HG03442 (cell line): ENCODE measurements at regions not wholly inside any gene's neighbourhood (a gene's known extent, or its start where the extent isn't known, plus 50 kb on each side); places are given as distances from the start of the nearest gene placed in this dataset.
"Not testable (repeated sequence)": the region's sequence is repeated elsewhere in the genome, so short reads cannot be mapped to it uniquely, and the experiment has no call there.

ENCODE experiments used
- ATAC-seq: cut with Tn5 transposase; IDR thresholded peaks from one replicate; pipeline ENCODE4 v1.9.1; 2021; ENCODE audit warnings: mild to moderate bottlenecking, moderate library complexity; ENCODE audit not compliant: unreplicated experiment

GRCh38 chr13:103952183-103952582 is 886.0 kb upstream of the SLC10A2 start:
- no peak for ATAC-seq

GRCh38 chr13:103948426-103948825 is 882.2 kb upstream of the SLC10A2 start:
- ATAC-seq, result no peak

DNA sequence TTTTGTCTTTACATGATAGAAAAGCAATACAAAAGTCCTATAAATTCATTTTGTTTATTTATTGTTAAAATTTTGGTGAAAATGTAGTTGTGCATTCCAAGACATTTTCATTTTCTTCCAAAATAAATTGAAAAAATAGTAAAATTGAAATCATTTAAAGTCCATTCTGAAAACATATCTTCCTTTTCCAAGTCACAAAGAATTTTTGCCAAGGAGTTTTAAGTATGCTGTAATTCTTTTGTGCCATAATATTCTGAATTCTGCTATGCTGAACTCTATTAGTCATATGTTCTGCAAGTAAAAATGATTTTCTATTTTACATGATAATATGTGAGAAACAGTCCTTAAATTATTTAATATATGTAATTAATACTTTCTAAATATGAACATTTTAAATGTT is 879.6 kb upstream of the SLC10A2 start:
- ATAC-seq, result no peak

DNA sequence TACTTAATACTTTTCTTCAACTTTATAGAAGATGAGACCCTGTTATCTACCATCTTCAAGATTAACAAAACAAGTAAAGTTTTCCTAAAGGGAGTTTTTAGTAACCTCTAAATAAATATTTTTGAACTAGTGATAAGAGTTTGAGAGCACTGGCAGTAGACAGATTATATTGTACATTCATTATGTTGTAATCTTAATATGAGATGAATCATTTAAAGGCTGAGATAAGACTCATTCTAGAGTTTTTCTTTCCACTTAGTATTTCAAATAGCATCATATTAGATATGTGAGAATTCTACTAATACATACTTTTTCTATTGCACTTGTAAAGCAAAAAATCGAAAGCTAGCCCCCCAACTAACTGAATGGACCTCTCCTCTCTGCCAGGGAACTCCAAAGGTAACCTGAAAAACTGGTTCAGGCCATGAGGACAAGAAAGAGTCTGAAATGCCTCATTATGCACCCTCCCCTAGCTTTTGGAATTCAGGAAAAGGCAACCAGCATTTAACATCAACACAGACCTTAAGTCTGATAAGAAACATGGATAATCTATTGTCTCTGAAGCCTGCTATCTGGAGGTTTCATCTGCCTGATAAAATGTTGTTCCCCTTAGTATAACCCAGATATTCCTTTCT is 875.4 kb upstream of the SLC10A2 start:
- ATAC-seq, result no peak

- ATAC-seq, result no peak
Measured at GRCh38 chr13:103935117-103935516, 868.9 kb upstream of the SLC10A2 start.

DNA sequence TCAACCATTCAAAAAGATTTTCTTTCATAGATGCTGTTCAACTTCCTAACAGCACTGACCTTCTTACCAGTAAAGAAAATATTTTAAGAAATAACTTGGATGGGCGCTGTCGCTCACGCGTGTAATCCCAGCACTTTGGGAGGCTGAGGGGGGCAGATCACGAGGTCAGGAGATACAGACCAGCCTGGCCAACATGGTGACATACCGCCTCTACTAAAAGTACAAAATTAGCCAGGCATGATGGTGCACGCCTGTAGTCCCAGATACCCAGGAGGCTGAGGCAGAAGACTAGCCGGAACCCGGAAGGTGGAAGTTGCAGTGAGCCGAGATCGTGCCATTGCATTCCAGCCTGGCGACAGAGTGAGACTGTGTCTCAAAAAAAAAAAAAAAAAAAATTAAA is 865.7 kb upstream of the SLC10A2 start:
- no peak for ATAC-seq

- ATAC-seq, result no peak
Measured at GRCh38 chr13:103931331-103931845, 865.2 kb upstream of the SLC10A2 start.

- ATAC-seq, result no peak
Measured at GRCh38 chr13:103926118-103926517, 859.9 kb upstream of the SLC10A2 start.

- no peak for ATAC-seq
Measured at GRCh38 chr13:103908911-103909310, 842.7 kb upstream of the SLC10A2 start.

DNA sequence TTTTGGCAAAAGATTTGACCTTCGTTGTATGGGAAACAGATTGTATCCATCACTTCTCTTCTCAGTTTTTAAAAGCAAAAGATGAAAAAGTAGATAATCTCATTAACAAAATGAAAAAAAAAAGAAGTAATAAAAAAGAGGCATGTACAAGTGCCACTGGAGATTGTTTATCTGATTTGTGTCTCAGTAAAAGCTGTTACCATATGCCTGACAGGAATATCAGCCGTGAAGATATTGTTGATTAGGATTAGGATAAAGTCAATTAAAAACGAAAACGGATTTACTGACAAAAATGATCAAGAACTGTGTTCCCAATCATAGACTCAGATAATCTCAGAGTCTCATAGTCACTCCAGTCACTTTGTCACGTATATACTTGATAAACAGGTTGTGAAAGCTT is 842.1 kb upstream of the SLC10A2 start:
- ATAC-seq, result no peak

DNA sequence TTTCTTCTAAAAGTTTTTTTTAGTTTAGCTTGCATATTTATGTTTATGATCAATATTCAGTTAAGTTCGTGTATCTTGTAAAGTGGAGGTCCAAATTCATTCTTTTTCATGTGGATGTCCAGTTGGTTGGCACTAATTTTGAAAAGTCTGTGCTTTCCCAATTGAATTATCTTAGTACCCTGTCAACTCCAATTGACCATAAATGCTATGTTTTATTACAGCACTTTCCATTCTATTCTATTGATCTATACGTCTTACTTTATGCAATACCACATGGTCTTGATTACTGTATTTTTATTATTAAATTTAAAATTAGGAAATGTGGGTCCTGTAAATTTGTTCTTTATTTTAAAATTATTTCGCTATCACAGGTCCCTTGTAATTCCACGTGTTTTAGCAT is 837.6 kb upstream of the SLC10A2 start:
- ATAC-seq, result no peak

GRCh38 chr13:103898481-103898880 is 832.3 kb upstream of the SLC10A2 start:
- ATAC-seq, result no peak

DNA sequence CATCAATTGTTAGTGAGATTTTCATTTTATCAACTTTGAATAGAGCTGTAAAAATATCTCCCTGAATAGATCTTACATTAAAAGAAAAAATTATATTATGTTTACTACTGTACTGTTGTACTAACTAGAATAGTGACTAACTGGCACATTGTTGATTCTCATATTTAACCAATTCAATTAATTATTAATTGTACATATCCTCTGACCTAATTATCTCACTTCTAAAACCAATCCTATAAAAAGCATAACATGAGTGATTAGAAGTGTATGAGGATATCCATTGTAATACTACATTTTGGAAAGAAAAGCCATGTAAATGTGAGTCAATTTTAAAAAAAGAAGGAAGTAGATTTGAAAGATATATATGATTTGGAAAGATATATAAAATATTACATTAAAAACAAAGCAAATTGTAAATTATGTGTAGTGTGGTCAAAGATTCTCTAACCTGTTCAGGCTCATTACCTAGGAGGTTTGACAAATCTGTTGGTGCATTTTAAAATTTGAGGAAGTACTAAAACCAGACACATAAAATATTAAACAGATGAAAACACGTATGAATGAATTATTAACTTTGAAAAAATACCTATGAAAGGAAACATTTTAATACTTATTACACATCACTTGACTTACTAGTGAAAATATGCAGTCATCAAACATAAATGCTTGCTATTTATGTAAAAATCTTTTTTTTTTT is 829.8 kb upstream of the SLC10A2 start:
- no peak for ATAC-seq

GRCh38 chr13:103894626-103895025 is 828.4 kb upstream of the SLC10A2 start:
- no peak for ATAC-seq

DNA sequence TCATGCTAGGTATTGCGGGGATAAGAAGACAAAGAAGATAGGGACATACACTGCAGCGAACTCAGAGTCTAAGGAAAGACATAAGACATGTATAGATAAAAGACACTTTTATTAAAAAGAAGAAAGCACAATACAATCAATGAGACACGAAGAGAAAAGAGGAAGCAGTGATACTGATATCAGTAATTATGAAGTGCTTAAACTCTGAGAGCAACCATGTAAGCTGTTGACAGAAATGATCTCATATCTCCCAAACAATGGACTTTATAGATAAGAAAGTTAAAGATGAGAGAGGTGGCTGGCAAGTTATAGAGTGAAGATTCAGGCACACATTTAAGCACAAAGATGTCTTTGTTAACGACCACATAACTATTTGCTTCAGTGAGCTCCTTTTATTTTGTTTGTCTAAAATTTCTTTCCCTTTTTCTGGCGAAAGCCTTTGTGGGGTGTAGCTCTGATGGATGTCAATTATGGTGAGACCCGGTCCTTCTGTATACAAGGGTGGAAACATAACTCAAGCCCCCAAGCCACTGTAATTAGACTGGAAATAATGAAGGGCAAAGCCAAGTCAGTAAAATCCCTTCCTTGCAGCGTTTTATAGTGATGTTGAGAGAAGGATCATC is 818.0 kb upstream of the SLC10A2 start:
- ATAC-seq, result no peak

DNA sequence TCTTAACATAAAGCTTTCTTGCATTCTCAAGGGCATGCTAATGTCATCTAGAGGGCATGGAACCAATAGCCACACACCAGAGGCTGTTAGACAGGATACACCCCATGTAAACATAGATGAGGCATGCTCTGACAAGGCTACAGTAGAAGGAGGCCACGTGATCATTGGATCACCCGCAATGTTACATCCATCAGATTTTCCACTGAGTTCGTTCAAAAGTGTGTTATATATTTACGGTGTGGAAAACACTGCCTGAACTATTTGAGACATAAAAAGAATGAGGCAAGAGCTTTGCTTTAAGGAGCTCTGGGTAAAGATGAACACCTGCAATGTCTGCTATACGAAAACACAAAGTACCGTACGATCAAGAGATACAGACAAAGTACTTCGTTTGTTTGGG is 817.5 kb upstream of the SLC10A2 start:
- ATAC-seq, result no peak

DNA sequence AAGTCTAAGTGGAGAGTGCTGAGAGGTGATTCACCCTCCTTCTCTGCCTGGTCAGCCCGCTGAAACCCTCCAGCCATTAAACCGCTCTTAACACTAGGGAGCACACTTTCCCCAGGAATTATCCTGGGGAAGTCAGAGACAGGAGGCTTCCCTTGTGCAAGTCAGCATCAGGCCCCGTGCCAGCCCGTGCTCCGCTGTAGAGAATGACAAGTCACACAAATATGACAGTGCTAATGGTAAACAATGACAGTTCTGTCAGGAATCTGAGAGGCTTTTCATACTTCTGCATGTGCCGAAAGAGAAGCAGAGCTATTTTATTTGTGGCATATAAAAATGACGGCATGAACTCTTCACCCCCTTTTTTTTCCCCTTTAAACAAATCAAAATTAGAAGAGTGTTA is 816.9 kb upstream of the SLC10A2 start:
- ATAC-seq, result no peak

GRCh38 chr13:103880146-103880545 is 813.9 kb upstream of the SLC10A2 start:
- not testable (repeated sequence) for ATAC-seq

- no peak for ATAC-seq
Measured at GRCh38 chr13:103878891-103879605, 812.8 kb upstream of the SLC10A2 start.

- ATAC-seq, result no peak
Measured at GRCh38 chr13:103876571-103876970, 810.4 kb upstream of the SLC10A2 start.

GRCh38 chr13:103873725-103874124 is 807.5 kb upstream of the SLC10A2 start:
- no peak for ATAC-seq
